HepG2 (cell line): ENCODE measurements at regions not wholly inside any gene's neighbourhood (a gene's known extent, or its start where the extent isn't known, plus 50 kb on each side); places are given as distances from the start of the nearest gene placed in this dataset.

Experiments
- ATAC-seq: fragments of 200-7000 bp; cut with Tn5 transposase; 3 replicates; pipeline ENCODE4 v1.9.1; 2020; ENCODE audit warnings: mild to moderate bottlenecking, moderate library complexity
- BruUV-seq: library from RNA; stranded (reverse); fragments of 400-500 nt; replicated peaks from 2 replicates; lab custom pipeline; 2021; lab: Mats Ljungman, UMichigan
- CTCF ChIA-PET: fragments of 300-600 bp; formaldehyde crosslinking; extraction: SDS; loops from one replicate; lab custom pipeline; 2021; ENCODE audit warnings: low total read pairs, inconsistent platforms, low intra/inter-chr PET ratio; lab: Yijun Ruan, JAX
- POLR2A ChIA-PET: fragments of 350-600 bp; sonication (Branson Sonifier 250); formaldehyde crosslinking; loops from one replicate; lab custom pipeline; 2020; ENCODE audit warnings: antibody characterized with exemption, inconsistent platforms; lab: Yijun Ruan, JAX
- DNase-seq: peaks from one replicate; pipeline ENCODE4 v3.0.0-alpha.2; 2015; ENCODE audit warnings: low spot score
- FAIRE-seq: peaks from 3 replicates; lab custom pipeline; 2011; peaks lifted over from hg19 to GRCh38; lab: Jason Lieb, UNC
- H2AFZ ChIP-seq: one replicate; pipeline ENCODE4 v1.6.1; 2011; ENCODE audit warnings: low read length, inconsistent platforms
- H3K27ac ChIP-seq: fragments of 300-600 bp; 3 replicates; pipeline ENCODE4 v1.8.0; 2011; ENCODE audit warnings: mixed run types, mild to moderate bottlenecking, mixed read lengths, low read length, inconsistent platforms; ENCODE audit not compliant: insufficient read depth; ENCODE audit errors: extremely low read length
- H3K27me3 ChIP-seq, 2 experiments: fragments of 200-600 bp in 1 of 2; 2 replicates in 1 of 2; 3 replicates in 1 of 2; pipeline versions ENCODE4 v1.6.0 to v1.8.0; 2011; ENCODE audit warnings: low read length in 2 of 2, mild to moderate bottlenecking in 2 of 2, moderate library complexity in 2 of 2, inconsistent platforms in 1 of 2; ENCODE audit not compliant: insufficient read depth in 2 of 2, control insufficient read depth in 1 of 2
- H3K36me3 ChIP-seq, 2 experiments: fragments of 200-600 bp in 1 of 2; replicated peaks in 1 of 2; 2 replicates in 1 of 2; 3 replicates in 1 of 2; pipeline versions ENCODE4 v1.5.1 to v1.8.0; 2011; ENCODE audit warnings: low read length in 2 of 2, inconsistent platforms in 1 of 2; ENCODE audit not compliant: insufficient read depth in 2 of 2, control insufficient read depth in 1 of 2
- H3K4me1 ChIP-seq: 2 replicates; pipeline ENCODE4 v1.5.1; 2012; ENCODE audit warnings: low read length, inconsistent platforms; ENCODE audit not compliant: insufficient read depth
- H3K4me2 ChIP-seq: 2 replicates; pipeline ENCODE4 v1.6.0; 2011; ENCODE audit warnings: low read depth, low read length, inconsistent platforms
- H3K4me3 ChIP-seq, 3 experiments: fragments of 200-600 bp in 1 of 3; sonication (generic), shearing (Covaris generic) in 1 of 3; replicated peaks in 1 of 3; 2 replicates each; pipeline ENCODE4 v1.5.1; 2011 to 2016; ENCODE audit warnings: low read length in 3 of 3, inconsistent platforms in 2 of 3, low read depth in 2 of 3, mild to moderate bottlenecking in 2 of 3, control low read depth in 1 of 3, mixed read lengths in 1 of 3; ENCODE audit not compliant: insufficient read depth in 1 of 3
- H3K79me2 ChIP-seq: one replicate; pipeline ENCODE4 v1.6.1; 2011; ENCODE audit warnings: low read length, inconsistent platforms; ENCODE audit not compliant: insufficient read depth
- H3K9ac ChIP-seq: 2 replicates; pipeline ENCODE4 v1.6.0; 2011; ENCODE audit warnings: mild to moderate bottlenecking, low read depth, low read length, inconsistent platforms; ENCODE audit not compliant: insufficient read depth
- H3K9me3 ChIP-seq: 2 replicates; pipeline ENCODE4 v1.5.1; 2012; ENCODE audit warnings: mild to moderate bottlenecking, low read length
- H4K20me1 ChIP-seq: 2 replicates; pipeline ENCODE4 v1.6.0; 2011; ENCODE audit warnings: inconsistent platforms, mild to moderate bottlenecking, low read length, moderate library complexity; ENCODE audit not compliant: insufficient read depth
- AKNA ChIP-seq: sonication (generic); formaldehyde crosslinking; IDR thresholded peaks from 2 replicates; pipeline ENCODE4 v1.4.0; 2020; ENCODE audit warnings: missing genetic modification reagents, borderline replicate concordance
- ATF6 ChIP-seq: sonication (generic); formaldehyde crosslinking; conservative IDR thresholded peaks from 2 replicates; pipeline ENCODE4 v1.4.0; 2020; ENCODE audit warnings: missing genetic modification reagents
- FIP1L1 ChIP-seq: fragments of 200-400 bp; formaldehyde crosslinking; IDR thresholded peaks from 2 replicates; pipeline ENCODE4 v1.6.1; 2018; ENCODE audit warnings: low read depth, mild to moderate bottlenecking, low read length, moderate library complexity, borderline replicate concordance; ENCODE audit not compliant: insufficient read depth
- HMGXB4 ChIP-seq, 2 experiments: sonication (generic) in 1 of 2; formaldehyde crosslinking in 1 of 2; IDR thresholded peaks; 2 replicates each; pipeline versions ENCODE4 v1.4.0 to v1.6.1; 2018 to 2020; ENCODE audit warnings: missing genetic modification reagents in 2 of 2, borderline replicate concordance in 1 of 2, low read depth in 1 of 2, mild to moderate bottlenecking in 1 of 2, missing biosample characterization in 1 of 2
- KLF15 ChIP-seq: sonication (generic); formaldehyde crosslinking; IDR thresholded peaks from 2 replicates; pipeline ENCODE4 v1.8.1; 2023; ENCODE audit warnings: borderline replicate concordance, mild to moderate bottlenecking, inconsistent platforms, missing genetic modification reagents, mixed read lengths
- NCOR1 ChIP-seq: fragments of 200-600 bp; sonication (generic); IDR thresholded peaks from 2 replicates; pipeline ENCODE4 v1.7.0; 2017; ENCODE audit warnings: antibody characterized with exemption, low read length, borderline replicate concordance
- RCOR2 ChIP-seq: IDR thresholded peaks from 2 replicates; pipeline ENCODE4 v1.6.1; 2016; ENCODE audit warnings: missing biosample characterization, missing genetic modification reagents
- TEF ChIP-seq: sonication (generic); formaldehyde crosslinking; IDR thresholded peaks from 2 replicates; pipeline ENCODE4 v1.5.0; 2020; ENCODE audit warnings: missing genetic modification reagents
- TFAP4 ChIP-seq: sonication (generic); IDR thresholded peaks from 2 replicates; pipeline ENCODE4 v1.6.1; 2016; ENCODE audit warnings: low read depth, borderline replicate concordance
- ZBTB43 ChIP-seq: sonication (generic); formaldehyde crosslinking; conservative IDR thresholded peaks from 2 replicates; pipeline ENCODE4 v1.4.0; 2020; ENCODE audit warnings: missing genetic modification reagents
- ZNF124 ChIP-seq: sonication (generic); formaldehyde crosslinking; IDR thresholded peaks from 2 replicates; pipeline ENCODE4 v1.4.0; 2020; ENCODE audit warnings: missing genetic modification reagents
- WGBS: methylation state at CpG from one replicate; pipeline ENCODE4 v1.1.6; 2017; ENCODE audit warnings: low lambda C conversion rate; 5-methylcytosine and 5-hydroxymethylcytosine counted together
- in situ Hi-C: cut with HindIII; loops from 2 replicates; pipeline ENCODE4 v1.10.0; 2017; ENCODE audit warnings: low pct_unique_long_range_greater_than_20kb; ENCODE audit not compliant: extremely low pct_ligation_motif_present
- intact Hi-C: fragments of 100-400 bp; cut with micrococcal nuclease; formaldehyde crosslinking; loops from one replicate; pipeline ENCODE4 v1.10.0; 2022; ENCODE audit not compliant: unreplicated experiment

GRCh38 chr20:51893723-51894122 lies 91.4 kb upstream of the SALL4 start:
- 7% methylated on average over 7 of the region's 7 CpGs for WGBS
- intact Hi-C loops (loop anchor here (1.0 to 10.0 kb wide), 2 partner anchors 34 to 79 kb away; no protein-coding TSS in a partner anchor), in situ Hi-C loops (no loop called here)
- no peaks in the 10 kb centered on the region for H3K79me2 ChIP-seq
- H3K36me3 ChIP-seq = no peaks in the 10 kb centered on the region
- FAIRE-seq (no peak), ATAC-seq (peak; percentile 39; the same call in 1 of the 3 replicates), DNase-seq (peak; percentile 34)
- H3K4me1 ChIP-seq = peaks cover 15% of the 10 kb centered on the region
- H3K27me3 ChIP-seq = 0 out of 5 replicates have a peak, but pooled peaks cover 0 to 3% of the 10 kb centered on the region in 2 experiments
- ChIA-PET CTCF (no interaction called here), POLR2A (interaction anchor here (0.6 kb wide), 1 partner anchor 49 kb away, joined by 3 read pairs; no protein-coding TSS in a partner anchor)
- H3K9me3 ChIP-seq = no peaks in the 10 kb centered on the region
- H3K9ac ChIP-seq = no peak overlapping the region
- BruUV-seq = no TSS peak
- no peak overlapping the region for H3K4me3 ChIP-seq
- H3K4me2 ChIP-seq = no peak overlapping the region
- no peak overlapping the region for H2AFZ ChIP-seq
- no peaks in the 10 kb centered on the region for H4K20me1 ChIP-seq
- H3K27ac ChIP-seq = no peak overlapping the region
- TF ChIP-seq NCOR1 (no peak), HMGXB4 (CRISPR knock-in tag; IDR thresholded peaks at IDR 0.05; ENCODE audit: borderline replicate concordance in 1 of 2, low read depth in 1 of 2) (no peak), KLF15 (CRISPR knock-in tag) (no peak), TEF (no peak), RCOR2 (CRISPR knock-in tag) (no peak), ATF6 (no peak), ZNF124 (CRISPR knock-in tag) (no peak), TFAP4 (no peak), AKNA (no peak), ZBTB43 (CRISPR knock-in tag) (no peak), FIP1L1 (no peak)
